AG08395 (cell line): ENCODE measurements at regions not wholly inside any gene's neighbourhood (a gene's known extent, or its start where the extent isn't known, plus 50 kb on each side); places are given as distances from the start of the nearest gene placed in this dataset.

Experiments used
- DNase-seq: peaks from one replicate; pipeline ENCODE4 v3.0.0; 2012; ENCODE audit warnings: mixed read lengths, low spot score

DNA sequence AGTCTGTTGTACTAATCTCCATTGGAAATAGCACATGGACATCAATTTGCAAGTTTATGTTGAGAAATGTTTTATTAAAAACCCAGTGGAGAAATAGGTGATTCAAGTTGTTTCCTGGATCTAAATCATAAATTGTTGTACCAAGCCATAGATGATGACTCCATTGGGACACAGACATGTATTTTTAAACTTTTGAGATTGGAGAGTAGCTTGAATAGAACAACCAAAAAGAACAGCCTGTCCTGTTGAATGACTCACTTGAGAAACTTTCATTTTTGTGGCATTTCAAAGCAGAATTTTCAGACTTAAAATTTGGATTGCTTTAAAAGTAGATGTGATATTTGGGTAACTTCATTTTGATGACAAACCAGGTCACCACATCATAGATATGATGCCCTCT lies 197.5 kb downstream of the GPAM start:
- DNase-seq: peak; percentile 13

DNA sequence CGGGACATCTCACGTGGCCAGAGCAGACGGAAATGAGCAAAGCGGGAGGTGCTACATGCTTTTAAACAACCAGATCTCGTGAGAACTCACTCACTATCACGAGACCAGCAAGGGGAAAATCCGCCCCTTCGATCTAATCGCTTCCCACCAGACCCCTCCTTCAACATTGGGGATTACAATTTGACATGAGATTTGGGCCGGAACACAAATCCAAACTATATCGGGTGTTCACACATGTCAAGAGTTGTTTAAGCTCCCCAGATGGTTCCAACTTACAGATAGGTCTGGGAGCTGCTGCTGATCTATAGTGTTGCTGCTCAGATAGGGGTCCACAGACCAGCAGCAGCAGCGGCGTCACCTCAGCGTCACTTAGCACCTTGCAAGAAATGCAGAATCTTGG lies 194.9 kb downstream of the GPAM start:
- no peak for DNase-seq

DNA sequence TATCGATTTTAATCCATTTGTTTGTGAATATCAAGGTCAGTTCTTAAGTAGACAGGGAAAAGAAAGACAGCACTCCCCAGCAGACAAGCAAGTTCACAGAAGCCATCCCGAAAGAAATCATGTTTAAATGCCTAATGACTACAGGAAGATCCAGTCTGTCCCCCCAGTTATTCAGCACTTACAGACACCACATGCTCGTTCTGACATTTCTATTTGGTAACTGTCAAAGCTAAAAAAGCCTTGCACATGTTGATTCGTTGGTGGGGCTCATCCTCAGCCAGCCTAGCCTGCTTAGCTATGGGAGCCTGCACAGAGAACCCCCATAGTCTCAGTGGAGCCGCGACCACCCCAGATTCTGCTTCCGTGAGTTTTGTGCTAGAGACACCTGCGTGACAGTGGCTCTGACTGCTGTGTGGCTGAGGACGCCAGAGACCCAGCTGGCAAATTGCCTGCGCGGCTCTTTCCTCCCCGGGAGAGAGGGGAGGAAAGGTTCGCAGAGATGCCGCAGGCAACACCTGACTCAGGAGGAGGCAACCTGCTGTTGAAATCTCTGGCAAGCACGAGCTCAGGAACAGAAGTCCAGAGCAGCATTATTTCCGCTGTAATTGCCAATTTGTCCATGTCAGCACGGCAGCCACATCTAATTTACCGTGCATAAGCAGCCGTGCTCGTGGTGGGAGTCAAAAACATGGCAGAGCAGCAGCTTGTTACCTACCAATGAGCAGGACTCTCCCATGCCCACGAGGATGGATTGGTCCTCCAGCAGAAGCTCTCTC lies 194.2 kb downstream of the GPAM start:
- no peak for DNase-seq

DNA sequence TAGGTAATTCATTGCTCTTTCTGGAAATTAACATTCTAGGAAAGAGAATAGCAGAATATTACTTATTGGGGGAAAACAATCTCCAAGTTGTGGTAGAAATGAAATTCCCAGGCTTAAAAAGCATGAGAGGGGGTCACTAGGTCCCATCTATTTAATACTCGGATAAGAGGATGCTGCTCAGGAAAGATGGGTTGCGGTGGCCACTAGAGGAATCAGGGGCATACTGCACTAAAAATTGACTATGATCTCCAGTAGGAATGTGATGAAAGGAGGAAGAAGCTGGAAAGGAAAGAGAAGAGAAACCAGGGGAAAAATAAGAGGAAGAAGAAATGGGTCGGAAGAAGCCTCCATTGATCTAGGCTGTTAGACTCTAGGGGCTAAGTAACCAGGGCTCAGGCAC lies 192.8 kb downstream of the GPAM start:
- DNase-seq: peak; percentile 6

DNA sequence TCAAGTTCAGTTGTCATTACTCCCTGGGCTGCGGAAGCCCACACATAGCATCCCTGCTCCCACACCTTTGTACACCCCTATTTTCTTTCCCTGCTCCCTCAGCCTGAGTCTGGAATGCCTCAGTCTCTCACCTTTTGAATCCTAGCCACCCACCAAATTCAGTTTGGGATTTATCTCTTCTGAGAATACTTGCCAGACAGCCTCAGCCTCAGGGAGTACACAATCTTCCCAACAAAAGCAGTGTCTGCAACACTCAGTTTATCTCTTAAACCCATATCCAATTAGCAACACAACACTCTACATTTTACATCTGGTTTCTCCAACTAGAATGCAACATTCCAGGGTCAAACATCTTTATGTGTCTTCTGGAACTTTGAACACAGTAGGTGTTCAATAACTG lies 190.2 kb downstream of the GPAM start:
- no peak for DNase-seq

DNA sequence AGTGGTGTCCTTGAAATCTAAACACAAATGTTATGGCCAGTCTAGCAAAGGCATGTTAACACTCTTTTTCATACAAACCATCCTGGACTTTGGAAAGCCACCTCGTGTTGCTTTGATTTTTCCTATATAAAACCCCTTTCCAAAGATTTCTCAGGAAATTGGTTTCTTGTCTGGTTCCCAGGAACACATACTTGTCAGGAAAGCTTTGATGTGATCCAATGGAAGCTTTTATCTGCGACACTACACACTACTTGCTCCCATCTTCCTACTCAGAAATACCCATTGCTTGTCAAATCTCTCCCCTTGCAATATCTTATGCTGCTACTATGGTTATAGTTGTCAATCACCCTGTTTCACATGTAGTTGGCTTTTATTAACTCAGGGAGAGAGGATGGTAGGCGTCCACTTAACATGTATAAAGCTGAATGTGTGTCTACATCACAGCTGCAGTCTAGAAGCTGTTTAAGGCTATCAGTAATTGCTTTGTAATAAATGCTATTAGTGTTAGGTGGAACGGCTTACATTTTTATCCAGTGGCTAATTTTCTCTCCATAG lies 189.6 kb downstream of the GPAM start:
- DNase-seq: no peak

DNA sequence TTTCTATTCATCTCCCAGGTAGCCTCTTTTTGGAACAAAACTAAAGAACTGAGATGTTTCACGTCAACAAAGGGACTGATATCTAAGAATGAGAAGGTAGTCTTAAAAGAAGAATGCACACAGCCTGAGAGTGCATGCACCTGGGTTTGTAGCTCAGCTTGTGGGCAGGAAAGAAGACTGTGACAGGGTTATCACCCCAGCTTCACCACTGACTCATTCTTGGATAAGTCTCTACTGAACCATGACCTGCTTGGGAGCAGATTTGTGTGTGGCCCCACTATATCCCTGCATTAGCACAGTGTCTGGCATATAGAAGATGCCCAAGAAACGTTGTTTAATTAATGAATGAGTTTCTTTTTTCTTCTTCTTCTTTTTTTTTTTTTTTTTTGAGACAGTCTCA lies 187.5 kb downstream of the GPAM start:
- no peak for DNase-seq

DNA sequence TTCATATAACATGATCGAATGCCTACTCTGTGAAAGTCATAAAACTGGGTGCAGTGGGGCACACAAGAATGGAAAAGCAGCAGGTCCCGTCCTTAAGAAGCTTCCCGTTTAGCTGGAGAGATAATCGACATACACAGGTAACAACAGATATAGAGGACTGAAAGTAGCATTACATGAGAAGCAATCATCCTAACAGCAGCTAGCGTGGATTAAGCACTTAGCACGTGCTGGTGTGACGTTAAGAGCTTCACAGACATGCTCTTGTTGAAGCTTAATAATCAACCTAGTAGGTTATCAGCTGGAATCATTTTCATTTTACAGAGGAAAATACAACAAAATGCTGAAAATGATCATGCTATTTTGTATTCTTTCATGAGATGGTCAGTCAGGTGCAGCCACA lies 184.8 kb downstream of the GPAM start:
- DNase-seq: no peak

DNA sequence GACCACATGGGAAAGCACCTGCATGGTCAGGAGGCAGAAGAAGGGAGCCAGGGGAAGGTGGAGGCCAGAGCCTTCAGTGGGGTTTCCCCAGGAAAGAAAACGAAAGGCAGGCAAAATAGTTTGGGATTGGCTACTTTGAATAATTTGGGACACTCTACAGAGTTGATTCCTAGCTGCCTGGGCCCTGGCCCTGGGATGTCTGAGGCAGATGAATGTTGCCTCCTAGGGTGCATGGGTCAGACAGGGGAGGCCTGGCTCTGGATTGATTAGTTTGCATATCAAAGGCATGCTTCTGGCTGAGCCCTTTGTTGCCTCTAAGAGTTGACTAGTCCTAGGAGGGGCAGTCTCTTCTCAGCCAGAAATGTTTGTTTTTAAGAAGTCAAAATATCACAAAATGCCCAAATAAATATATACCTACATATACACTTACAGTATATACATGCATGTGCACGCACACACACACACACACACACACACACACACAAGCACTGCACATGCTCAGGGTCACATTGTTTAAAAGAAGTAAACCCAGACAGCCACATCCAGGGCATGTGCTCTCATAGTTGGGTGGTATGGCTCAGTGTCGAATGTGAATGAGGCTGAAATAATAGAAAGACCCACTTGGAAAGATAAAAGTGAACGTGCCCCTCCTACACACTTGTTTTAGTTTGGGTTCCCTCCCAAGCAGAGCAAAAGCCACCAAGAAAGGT lies 184.2 kb downstream of the GPAM start:
- DNase-seq: no peak

DNA sequence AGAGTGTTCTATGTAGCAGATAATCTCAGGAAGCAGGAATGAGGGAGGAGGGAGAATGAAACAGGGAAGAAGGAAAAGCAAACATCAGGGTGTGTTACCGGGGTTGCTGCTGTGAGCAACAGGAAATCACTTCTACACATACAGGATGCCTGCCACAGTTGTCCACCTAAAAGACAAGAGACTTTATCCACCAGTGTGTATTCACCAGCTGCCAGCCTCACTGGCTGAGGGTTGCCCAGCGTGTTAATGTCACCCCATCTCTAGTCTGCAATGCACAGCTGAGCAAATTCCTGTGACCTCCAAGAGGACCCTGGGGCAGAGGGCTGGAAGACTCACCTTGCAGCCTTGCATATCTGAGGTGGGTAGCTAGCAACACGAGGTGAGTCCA lies 183.7 kb downstream of the GPAM start:
- no peak for DNase-seq

DNA sequence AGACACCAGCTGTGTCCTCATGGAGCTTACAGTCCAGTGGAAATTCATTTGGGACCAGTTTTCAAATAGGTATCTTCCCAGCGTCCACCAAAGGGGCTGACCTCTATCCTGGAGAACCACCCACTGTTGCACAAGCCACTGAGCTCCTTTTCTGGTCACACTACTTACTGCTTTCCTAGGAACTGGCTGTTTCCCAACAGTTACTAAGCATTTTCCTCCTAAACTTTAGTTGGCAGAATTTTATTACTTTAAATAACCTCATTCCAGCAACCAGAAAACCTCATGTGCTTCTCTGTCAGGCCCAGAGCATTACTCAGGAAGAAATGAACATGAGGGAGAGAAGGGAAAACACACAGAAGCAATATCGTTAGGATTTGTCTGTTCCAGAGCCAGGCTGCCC lies 183.1 kb downstream of the GPAM start:
- DNase-seq: peak; percentile 10

DNA sequence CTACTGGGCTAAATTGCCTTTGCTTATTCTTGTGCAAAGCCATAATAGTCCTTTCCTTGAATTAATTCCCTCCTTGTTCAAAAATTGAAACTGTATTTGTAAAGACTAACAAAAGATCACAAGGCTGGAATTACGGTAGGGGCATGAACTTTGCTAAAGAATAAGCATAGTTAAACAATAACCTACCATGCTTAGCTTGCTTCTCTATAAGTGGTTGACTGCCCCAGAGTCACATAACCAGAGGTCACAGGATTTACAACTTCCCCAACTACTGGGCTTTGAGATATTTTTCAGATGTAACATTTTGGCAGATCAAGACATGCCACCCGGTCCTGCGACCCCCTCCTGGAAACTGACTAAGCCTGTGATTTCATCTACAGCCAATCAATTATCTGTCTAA lies 181.4 kb downstream of the GPAM start:
- no peak for DNase-seq

DNA sequence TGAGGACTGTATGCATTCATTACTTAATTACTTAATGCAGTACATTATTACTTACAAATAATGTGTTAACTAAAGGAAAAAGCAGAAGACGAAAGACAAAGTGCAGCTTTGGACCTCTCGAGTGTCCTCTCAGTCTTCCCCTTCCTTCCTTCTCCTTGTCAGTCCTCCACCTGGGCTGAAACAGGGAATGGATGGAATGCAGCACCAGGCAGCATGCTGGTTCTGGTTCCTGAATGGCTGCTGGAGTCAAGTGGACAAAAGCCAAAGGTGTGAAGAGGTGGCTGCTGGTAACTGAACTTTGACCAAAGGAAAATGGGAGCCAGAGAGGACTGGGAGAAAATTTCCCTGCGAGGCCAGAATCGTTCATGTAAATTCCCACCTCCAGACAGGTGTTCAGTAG lies 179.5 kb downstream of the GPAM start:
- DNase-seq: no peak

DNA sequence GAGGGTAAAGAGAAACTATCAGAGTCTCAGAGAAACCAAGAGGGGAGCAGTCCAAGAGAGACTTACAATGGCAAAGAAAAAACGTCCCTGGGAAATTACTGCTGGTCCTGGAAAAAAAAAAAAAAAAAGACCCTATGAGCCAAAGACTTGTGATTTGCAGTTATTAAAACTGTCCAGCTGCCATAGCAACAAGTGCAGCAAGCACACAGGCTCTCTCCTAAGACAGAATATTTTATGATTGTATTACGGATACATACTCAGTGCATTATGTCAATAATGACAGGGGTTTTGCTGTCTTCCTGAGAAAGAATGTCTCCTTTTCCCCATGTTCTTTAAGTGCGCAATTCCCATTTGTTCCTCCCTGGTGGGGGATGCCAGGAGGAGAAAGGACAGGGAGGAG lies 178.5 kb downstream of the GPAM start:
- DNase-seq: no peak

DNA sequence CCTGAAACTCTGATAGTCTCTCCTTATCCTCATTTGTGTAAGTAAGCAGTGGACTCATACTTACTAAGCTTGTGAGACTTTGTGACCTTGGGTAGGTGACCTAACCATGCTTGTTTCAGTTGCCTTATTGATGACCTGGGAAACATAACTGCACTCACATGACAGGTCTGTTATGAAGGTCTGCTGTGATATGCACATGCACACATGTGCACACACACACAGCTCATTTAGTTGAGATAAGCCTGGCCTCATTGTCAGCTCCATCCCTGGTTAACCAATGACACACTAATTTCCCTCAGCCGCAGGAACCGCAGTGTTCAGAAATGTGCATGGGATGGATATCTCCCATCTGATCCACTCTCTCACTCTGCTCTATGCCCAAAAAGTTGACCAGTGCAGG lies 177.2 kb downstream of the GPAM start:
- no peak for DNase-seq

DNA sequence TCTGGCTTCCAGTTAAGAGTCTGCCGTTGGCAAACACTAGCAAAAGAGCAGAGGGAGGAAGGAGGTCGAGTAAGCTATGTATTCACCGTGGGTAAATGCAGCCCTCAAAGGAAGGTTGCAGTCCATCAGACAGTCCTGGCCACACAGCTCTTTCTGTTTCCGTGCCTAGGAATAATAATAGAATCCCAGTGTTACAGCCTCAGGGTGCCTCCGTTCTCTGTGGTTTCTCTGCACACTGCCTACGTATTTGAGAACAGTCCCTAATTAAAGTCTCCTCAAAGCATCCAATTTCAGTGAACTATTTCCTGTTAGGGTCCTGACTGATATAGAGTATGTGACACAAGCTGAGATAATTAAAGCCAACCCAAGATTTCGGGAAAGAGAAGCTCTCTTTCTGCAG lies 176.7 kb downstream of the GPAM start:
- DNase-seq: no peak

DNA sequence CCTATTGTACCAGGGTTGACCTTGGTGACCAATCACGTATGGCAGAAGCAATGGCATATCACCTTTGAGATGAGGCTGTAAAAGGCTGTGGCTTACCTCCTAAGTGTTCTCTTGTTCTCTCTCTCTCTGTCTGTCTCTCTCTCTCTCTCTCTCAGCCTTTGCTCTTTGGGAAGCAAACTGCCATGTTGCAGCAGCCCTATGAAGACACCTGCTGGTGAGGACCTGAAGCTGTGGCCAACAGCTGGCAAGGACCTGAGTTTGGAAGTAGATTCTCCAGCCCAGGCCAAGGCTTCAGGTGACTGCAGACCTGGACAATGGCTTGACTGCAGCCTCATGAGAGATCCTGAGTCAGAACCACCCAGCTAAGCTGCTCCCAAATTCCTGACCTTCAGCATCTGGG lies 161.4 kb downstream of the GPAM start:
- DNase-seq: no peak

DNA sequence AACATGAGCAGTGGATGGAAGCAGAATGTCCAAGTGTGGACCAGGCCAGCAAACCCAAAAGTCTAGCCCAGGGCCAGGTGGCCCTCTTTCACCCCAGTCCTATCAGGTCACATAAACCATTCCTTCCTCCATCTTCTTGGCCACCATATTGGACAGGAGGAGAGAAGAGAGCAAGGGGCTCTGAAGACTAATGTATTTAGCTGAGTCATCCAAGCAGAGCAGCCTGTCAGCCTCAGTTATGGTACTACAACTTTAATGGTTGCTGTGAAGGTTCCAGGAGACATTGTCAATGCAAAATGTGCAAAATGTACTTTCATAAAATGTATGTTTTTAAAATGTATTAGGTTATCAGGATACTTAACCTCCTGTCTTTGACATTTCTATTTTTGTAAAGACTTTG lies 159.5 kb downstream of the GPAM start:
- DNase-seq: no peak

DNA sequence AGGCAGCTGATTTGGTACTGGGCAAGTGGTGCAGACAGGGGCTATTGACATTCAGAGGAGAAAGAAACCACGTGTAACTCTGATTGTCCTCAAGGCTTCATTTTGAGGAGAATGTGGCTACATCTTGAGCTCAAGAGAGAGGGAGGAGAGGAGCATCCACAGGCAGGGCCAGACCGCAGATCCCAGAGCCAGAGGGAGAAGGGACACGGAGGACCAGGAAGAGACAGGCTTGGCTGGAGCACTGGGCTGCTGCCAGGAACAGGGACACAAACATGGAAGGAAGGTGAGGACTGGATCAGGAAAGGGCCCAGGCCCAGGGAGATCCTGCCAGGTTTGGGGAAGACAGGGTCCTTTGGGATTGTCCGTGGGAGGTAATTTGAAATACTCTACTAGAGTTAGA lies 158.3 kb downstream of the GPAM start:
- no peak for DNase-seq

DNA sequence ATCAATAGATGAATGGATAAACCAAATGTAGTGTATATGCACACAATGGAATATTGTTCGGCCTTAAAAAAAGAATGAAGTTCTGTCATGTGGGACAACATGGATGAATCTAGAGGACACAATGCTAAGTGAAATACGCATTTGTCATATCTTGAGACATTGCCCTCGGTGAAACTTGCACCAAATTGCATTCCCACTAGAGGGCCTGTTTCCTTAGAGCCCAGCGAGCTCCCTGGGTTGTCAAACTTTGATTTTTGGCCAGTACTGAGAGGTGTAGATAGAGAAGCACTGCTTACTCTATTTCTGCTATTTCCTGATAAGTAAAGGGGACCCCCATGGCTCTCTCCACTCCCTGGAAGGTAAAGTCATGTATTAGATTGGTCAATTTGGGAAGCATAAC lies 157.1 kb downstream of the GPAM start:
- DNase-seq: no peak

DNA sequence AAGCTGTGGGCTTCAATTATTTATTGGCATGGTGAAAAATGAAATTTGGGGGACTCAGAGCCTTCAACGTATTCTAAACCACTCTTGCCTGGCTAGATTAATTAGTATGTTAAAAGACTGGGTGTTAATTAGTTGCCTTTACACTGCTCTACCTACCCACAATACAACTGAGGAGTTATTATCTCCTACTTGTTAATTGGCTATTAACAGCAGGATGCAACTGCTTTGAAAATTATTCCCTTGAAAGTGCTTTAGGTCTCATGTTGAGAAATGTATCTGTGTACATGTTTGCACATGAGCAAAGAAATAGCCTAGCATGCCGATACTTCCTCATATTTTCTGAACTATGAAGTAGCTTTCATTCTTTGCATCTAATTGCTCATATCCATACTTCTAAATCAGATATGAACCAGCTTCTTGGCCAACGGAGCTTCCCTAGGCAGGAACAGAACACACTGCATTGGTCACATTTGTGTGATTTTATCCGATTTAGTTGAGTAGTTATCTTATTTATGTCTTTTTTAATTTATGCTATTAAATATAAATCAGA lies 155.8 kb downstream of the GPAM start:
- DNase-seq: no peak

DNA sequence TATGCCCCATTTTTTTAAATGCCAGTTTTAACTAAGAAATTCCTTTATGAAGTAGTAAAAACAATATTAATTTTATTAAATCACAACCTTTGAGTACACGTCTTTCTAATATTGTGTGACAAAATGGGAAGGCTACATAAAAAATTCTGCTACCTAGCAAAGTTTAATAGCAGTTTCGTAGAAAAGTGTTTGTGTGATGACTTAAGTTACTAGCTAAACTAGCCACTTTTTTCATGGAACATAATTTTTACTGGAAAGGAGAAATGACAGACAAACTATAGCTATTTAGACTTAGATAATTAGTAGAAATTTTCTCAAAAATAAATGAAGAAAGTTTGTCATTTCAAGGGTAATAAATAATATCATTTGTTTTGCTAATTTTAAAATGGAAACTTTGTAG lies 153.1 kb downstream of the GPAM start:
- no peak for DNase-seq

DNA sequence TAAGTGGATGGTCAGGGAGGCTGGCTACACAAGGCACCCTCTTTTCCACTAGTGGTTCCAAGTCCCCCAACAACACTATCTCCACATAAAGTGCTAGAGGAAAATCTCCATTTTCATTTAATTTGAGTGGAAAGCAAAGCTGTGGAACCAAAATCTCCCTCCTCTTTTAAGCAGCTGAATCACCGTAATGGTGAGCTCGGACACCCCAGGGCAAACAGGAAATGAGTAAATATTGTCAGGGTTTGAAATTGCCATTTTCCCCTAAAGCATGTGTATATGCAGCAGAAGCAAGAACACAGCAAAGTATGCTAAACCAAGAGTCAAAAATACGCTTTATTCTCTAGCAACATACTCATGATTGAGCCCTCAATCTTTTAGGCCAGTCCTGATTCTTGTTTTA lies 143.7 kb downstream of the GPAM start:
- no peak for DNase-seq
